Right lobe of liver (tissue), 6 donors: ENCODE measurements at regions not wholly inside any gene's neighbourhood (a gene's known extent, or its start where the extent isn't known, plus 50 kb on each side); places are given as distances from the start of the nearest gene placed in this dataset.

Source experiments
- ATAC-seq, 4 donors: fragments of 200-7000 bp; cut with Tn5 transposase; one replicate each; pipeline ENCODE4 v1.9.1; 2020; ENCODE audit warnings: mild to moderate bottlenecking in 4 of 4, moderate library complexity in 4 of 4
- DNase-seq, 3 donors: peaks; one replicate each; pipeline ENCODE4 v3.0.0-alpha.2; 2020
- H3K27ac ChIP-seq, 3 donors: fragments of 200-600 bp; one replicate each; pipeline ENCODE4 v1.8.0; 2022
- H3K27me3 ChIP-seq, 2 donors: fragments of 200-600 bp; one replicate each; pipeline ENCODE4 v1.8.0; 2022
- H3K36me3 ChIP-seq, 4 donors: fragments of 200-600 bp; sonication (generic) in 1 of 4; one replicate each; pipeline versions ENCODE4 v1.5.1 to v1.8.0; 2017 to 2022; ENCODE audit warnings: control low read depth in 1 of 4
- H3K4me1 ChIP-seq, 4 donors: fragments of 200-600 bp; sonication (generic) in 1 of 4; one replicate each; pipeline versions ENCODE4 v1.5.1 to v1.8.0; 2017 to 2022; ENCODE audit warnings: control low read depth in 1 of 4
- H3K4me3 ChIP-seq, 3 donors: fragments of 200-600 bp; one replicate each; pipeline ENCODE4 v1.8.0; 2022
- H3K9me3 ChIP-seq, 4 donors: fragments of 200-600 bp; sonication (generic) in 1 of 4; one replicate each; pipeline versions ENCODE4 v1.5.1 to v1.8.0; 2017 to 2022; ENCODE audit warnings: control low read depth in 1 of 4
- POLR2A ChIP-seq: fragments of 450-650 bp; IDR thresholded peaks from one replicate; pipeline ENCODE4 v1.6.1; 2017; ENCODE audit warnings: antibody characterized with exemption, mild to moderate bottlenecking
- WGBS: methylation state at CpG from one replicate; pipeline ENCODE4 v1.1.6; 2018; ENCODE audit warnings: low coverage, low lambda C conversion rate; ENCODE audit not compliant: insufficient coverage; ENCODE audit errors: missing lambda C conversion rate; 5-methylcytosine and 5-hydroxymethylcytosine counted together
- intact Hi-C, 2 donors: fragments of 100-400 bp; cut with DNase I; formaldehyde crosslinking; loops; one replicate each; pipeline versions ENCODE4 v1.11.2 to v1.14.1; 2022
- TF ChIP-seq, protein P1 (sequence below), 4 donors: fragments of 200-600 bp in 3 of 4; fragments of 450-650 bp in 1 of 4; IDR thresholded peaks; one replicate each; pipeline versions ENCODE4 v1.5.1 to v1.8.0; 2016 to 2022; ENCODE audit warnings: antibody characterized with exemption in 4 of 4, mild to moderate bottlenecking in 2 of 4
- donor health status: DM: no; HTN: yes; CAD: no.
- donor health status: DM: no; HTN: no; CAD: no.
- donor health status: DM: no; HTN: no; CAD: no.
- donor health status: DM: no; HTN: yes; CAD: no.
- donor health status: DM: no; HTN: yes; CAD: no.

DNA sequence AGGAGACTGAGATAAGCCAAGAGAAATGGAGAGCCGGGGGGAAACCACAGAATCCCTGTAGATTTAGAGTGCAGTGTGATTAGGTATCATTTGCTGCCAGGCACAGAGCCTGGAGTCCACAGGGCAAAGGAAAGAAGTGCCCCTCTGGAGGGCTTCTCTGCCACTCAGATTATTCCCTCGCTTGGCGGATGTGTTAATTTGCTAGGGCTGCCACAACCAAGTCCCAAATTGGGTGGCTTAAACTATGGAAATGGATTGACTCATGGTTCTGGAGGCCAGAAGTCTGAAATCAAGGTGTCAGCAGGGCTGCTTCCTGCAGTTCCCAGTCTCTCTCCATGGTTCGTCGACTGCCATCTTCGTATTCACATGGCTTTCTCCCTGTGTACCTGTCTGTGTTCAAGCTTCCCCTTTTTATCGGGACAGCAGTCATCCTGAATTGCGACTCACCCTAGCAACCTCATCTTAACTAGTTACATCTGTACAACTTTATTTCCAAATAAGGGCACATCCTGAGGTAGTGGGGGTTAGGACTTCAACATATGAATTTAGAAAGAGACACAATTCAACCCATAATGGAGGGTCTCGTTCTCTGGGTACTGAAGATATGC, 122.2 kb downstream of the ANKRD60 start:
- H3K9me3 ChIP-seq, result no peaks in the 10 kb centered on the region
- intact Hi-C loops, result no loop called here
- H3K36me3 ChIP-seq, result no peaks in the 10 kb centered on the region
- H3K4me3 ChIP-seq, result no peak overlapping the region
- H3K4me1 ChIP-seq, result no peaks in the 10 kb centered on the region
- no peak for ATAC-seq
- DNase-seq, result no peak
- no peak overlapping the region for H3K27ac ChIP-seq
- H3K27me3 ChIP-seq, result no peaks in the 10 kb centered on the region
- 51% methylated on average over 9 of the region's 9 CpGs for WGBS
- TF ChIP-seq POLR2A, result no peak
- TF ChIP-seq, protein P1, sequence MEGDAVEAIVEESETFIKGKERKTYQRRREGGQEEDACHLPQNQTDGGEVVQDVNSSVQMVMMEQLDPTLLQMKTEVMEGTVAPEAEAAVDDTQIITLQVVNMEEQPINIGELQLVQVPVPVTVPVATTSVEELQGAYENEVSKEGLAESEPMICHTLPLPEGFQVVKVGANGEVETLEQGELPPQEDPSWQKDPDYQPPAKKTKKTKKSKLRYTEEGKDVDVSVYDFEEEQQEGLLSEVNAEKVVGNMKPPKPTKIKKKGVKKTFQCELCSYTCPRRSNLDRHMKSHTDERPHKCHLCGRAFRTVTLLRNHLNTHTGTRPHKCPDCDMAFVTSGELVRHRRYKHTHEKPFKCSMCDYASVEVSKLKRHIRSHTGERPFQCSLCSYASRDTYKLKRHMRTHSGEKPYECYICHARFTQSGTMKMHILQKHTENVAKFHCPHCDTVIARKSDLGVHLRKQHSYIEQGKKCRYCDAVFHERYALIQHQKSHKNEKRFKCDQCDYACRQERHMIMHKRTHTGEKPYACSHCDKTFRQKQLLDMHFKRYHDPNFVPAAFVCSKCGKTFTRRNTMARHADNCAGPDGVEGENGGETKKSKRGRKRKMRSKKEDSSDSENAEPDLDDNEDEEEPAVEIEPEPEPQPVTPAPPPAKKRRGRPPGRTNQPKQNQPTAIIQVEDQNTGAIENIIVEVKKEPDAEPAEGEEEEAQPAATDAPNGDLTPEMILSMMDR (IDR thresholded peaks at IDR 0.05), result no peak

DNA sequence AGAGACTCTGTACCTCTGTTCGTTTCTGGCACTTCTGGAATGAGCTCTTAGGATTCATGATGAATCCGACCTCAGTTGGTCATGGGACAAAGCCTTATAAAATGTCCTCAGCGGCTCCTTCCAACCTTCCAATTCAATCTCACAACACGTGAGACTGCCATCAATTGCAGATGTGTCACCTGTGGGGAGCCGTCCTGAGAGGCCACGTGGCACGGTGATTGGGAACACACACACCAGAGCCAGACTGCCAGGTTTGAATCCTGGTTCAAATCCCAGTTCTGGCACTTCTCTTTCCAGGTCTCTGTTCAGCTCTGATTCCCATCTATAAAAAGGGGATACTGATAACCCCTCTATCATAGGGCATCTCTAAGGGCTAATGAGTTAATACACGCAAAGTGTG, 124.5 kb downstream of the ANKRD60 start:
- no peak overlapping the region for H3K4me3 ChIP-seq
- DNase-seq (no peak), ATAC-seq (no peak)
- intact Hi-C loops, result no loop called here
- H3K36me3 ChIP-seq, result no peaks in the 10 kb centered on the region
- TF ChIP-seq, protein P1 (IDR thresholded peaks at IDR 0.05), result no peak
- no peak for TF ChIP-seq POLR2A
- H3K9me3 ChIP-seq, result no peaks in the 10 kb centered on the region
- 68% methylated on average over 4 of the region's 8 CpGs for WGBS
- no peaks in the 10 kb centered on the region for H3K4me1 ChIP-seq
- no peak overlapping the region for H3K27ac ChIP-seq
- H3K27me3 ChIP-seq, result no peaks in the 10 kb centered on the region

DNA sequence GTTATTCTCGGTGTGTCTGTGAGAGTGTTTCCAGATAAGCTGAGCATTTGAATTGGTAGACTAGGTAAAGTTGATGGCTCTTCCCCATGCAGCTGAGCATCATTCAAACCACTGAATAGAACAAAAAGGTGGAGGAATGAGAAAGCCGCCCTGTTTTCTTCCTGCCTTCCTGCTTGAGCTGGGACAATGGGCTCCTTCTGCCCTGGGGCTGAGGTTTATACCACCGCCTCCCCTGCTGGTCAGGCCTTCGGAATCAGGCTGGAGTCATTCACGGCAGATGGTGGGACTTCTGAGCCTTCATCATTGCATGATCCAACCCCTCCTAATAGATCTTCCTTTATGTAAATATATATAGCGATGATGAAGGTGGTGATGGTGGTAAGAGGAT, 124.9 kb downstream of the ANKRD60 start:
- intact Hi-C loops, result no loop called here
- WGBS, result 62% methylated on average over 4 of the region's 6 CpGs
- Histone ChIP-seq H3K9me3 (no peaks in the 10 kb centered on the region), H3K36me3 (no peaks in the 10 kb centered on the region), H3K27me3 (no peaks in the 10 kb centered on the region), H3K4me3 (no peak overlapping the region), H3K27ac (no peak overlapping the region), H3K4me1 (no peaks in the 10 kb centered on the region)
- no peak for ATAC-seq
- no peak for DNase-seq
- TF ChIP-seq, protein P1 (IDR thresholded peaks at IDR 0.05), result no peak
- no peak for TF ChIP-seq POLR2A

DNA sequence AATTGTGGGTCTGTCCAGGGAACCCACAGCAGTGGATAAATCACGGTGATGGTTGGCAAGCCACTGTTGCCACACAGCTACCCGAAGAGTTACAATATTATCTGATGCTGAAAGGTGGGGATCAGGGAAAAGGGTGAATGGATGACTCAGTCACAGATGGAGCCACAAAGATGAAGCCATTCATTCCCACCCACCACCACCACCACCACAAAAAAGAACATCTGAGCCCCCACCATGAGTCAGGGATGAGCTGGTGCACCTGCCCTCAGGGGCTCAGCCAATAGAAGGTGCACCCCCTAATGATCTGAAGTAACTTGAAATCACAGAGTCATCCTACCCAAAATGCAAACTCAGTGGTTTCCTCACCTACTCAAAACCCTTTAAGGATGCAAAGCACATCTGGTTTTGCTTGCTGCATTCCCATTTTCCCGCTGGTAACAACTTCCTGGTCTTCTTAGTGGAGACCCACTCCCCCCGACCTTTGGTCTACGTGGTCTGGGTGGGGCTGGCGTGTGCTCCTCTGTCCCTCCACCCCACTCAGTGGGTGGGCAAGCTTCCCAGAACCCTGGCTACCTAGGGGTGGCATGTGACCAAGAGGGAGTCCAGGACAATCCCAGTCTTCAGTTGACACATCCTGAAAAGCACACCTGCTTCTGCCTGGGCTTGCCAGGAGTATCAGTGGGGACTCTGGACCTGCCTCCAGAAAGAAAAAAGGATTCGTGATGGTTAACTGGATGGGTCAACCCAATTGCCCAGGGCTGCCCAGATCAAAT, 125.5 kb downstream of the ANKRD60 start:
- WGBS, result 17% methylated on average over 1 of the region's 7 CpGs
- H3K9me3 ChIP-seq, result no peaks in the 10 kb centered on the region
- ATAC-seq, result no peak
- TF ChIP-seq POLR2A, result no peak
- TF ChIP-seq, protein P1 (IDR thresholded peaks at IDR 0.05), result no peak
- no peaks in the 10 kb centered on the region for H3K36me3 ChIP-seq
- no peaks in the 10 kb centered on the region for H3K27me3 ChIP-seq
- intact Hi-C loops, result no loop called here
- H3K4me3 ChIP-seq, result no peak overlapping the region
- no peak for DNase-seq
- H3K27ac ChIP-seq, result no peak overlapping the region
- H3K4me1 ChIP-seq, result no peaks in the 10 kb centered on the region
